ENCODE measurements at regions not wholly inside any gene's neighbourhood (a gene's known extent, or its start where the extent isn't known, plus 50 kb on each side); places are given as distances from the start of the nearest gene placed in this dataset.
A peak's percentile ranks its signal among the peaks of the same experiment; 100 is the strongest.

DNA sequence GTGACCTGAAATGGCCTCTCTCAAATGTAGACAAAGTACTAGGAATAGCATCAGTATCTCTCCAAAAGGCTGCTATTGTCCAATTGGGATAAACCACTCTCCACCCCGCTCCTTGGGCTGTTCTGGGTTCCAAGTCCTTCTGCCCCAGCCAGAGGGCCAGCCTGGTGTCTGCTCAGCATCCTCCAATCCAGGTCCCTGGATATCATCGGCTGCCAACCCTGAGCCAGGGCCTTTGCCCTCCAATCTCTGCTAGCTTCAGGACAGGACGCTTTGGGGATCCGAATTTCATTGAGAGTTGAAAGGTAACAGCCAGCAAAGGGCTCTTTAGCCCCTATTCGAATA is 119.3 kb upstream of the ADPGK start:
- no peak for DNase-seq (ENCODE audit: low read depth in 2 of 2)
- Histone ChIP-seq H3K4me2 (ENCODE audit: extremely low read depth, insufficient read depth, low read length) (peak overlapping the region; percentile 46), H3K4me3 (replicated peaks in 1 of 4; ENCODE audit: control extremely low read depth in 1 of 4, insufficient read depth in 1 of 4, low read depth in 3 of 4, low read length in 4 of 4) (no peak overlapping the region), H3K9ac (ENCODE audit: insufficient read depth, low read length) (no peak overlapping the region), H3K27ac (ENCODE audit: insufficient read depth, low read length) (no peak overlapping the region), H3K79me2 (ENCODE audit: control insufficient read depth, insufficient read depth, low read length) (no peaks in the 10 kb centered on the region), H2AFZ (ENCODE audit: low read length) (no peak overlapping the region), H3K9me3 (ENCODE audit: control insufficient read depth, insufficient read depth, low read depth, low read length) (no peaks in the 10 kb centered on the region), H3K4me1 (ENCODE audit: control insufficient read depth, extremely low read depth, insufficient read depth, low read length) (no peaks in the 10 kb centered on the region), H3K27me3 (ENCODE audit: control insufficient read depth, insufficient read depth, low read length) (no peaks in the 10 kb centered on the region), H4K20me1 (ENCODE audit: control insufficient read depth, extremely low read depth, insufficient read depth, low read length) (no peaks in the 10 kb centered on the region), H3K36me3 (ENCODE audit: control insufficient read depth, insufficient read depth, low read length) (no peaks in the 10 kb centered on the region)
- no peak for TF ChIP-seq EZH2 (IDR thresholded peaks at IDR 0.05; ENCODE audit: low read length, missing control alignments)
- TF ChIP-seq, protein P1, sequence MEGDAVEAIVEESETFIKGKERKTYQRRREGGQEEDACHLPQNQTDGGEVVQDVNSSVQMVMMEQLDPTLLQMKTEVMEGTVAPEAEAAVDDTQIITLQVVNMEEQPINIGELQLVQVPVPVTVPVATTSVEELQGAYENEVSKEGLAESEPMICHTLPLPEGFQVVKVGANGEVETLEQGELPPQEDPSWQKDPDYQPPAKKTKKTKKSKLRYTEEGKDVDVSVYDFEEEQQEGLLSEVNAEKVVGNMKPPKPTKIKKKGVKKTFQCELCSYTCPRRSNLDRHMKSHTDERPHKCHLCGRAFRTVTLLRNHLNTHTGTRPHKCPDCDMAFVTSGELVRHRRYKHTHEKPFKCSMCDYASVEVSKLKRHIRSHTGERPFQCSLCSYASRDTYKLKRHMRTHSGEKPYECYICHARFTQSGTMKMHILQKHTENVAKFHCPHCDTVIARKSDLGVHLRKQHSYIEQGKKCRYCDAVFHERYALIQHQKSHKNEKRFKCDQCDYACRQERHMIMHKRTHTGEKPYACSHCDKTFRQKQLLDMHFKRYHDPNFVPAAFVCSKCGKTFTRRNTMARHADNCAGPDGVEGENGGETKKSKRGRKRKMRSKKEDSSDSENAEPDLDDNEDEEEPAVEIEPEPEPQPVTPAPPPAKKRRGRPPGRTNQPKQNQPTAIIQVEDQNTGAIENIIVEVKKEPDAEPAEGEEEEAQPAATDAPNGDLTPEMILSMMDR (conservative IDR thresholded peaks at IDR 0.05 in 1 of 2, IDR thresholded peaks at IDR 0.05 in 1 of 2; ENCODE audit: low read depth in 1 of 2, low read length in 2 of 2) = no peak

DNA sequence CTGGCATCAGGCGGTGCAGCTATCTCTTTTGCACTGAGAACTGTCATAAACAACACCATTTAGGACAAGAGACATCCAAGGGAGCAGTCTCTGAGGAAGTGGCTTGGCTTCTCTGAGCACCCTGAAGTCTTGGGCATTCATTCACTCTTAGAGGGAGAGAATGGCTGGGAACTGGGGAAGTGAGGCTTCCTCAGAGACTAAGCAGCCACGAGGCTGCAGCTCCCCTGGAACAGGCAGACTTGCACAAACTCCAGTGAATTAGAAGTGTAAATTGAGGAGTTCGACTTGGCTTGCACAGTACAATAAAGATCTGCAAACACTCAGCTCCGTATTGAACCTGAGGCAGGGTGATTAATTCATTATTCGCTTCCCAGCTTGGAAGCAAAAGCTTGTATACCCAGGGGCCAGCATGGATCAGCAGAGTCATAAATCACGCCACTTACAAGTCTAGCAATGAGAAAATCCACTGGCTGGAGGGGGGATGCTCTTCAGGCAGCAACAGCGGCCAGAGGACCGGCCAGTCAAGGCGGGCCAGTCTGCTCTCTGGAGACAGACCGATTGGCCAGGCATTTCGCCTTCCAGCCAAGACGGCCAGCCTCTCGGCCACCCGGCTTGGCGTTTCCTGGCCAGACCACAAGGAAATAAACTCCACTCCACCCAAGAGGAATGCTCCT is 118.8 kb upstream of the ADPGK start:
- H3K27ac ChIP-seq (ENCODE audit: insufficient read depth, low read length) = no peak overlapping the region
- H3K4me1 ChIP-seq (ENCODE audit: control insufficient read depth, extremely low read depth, insufficient read depth, low read length) = no peaks in the 10 kb centered on the region
- H3K4me2 ChIP-seq (ENCODE audit: extremely low read depth, insufficient read depth, low read length) = peak overlapping the region; percentile 46
- TF ChIP-seq, protein P1 (conservative IDR thresholded peaks at IDR 0.05 in 1 of 2, IDR thresholded peaks at IDR 0.05 in 1 of 2; ENCODE audit: low read depth in 1 of 2, low read length in 2 of 2) = no peak
- no peak for TF ChIP-seq EZH2 (IDR thresholded peaks at IDR 0.05; ENCODE audit: low read length, missing control alignments)
- no peaks in the 10 kb centered on the region for H3K79me2 ChIP-seq (ENCODE audit: control insufficient read depth, insufficient read depth, low read length)
- H3K27me3 ChIP-seq (ENCODE audit: control insufficient read depth, insufficient read depth, low read length) = no peaks in the 10 kb centered on the region
- H3K4me3 ChIP-seq (replicated peaks in 1 of 4; ENCODE audit: control extremely low read depth in 1 of 4, insufficient read depth in 1 of 4, low read depth in 3 of 4, low read length in 4 of 4) = no peak overlapping the region
- H4K20me1 ChIP-seq (ENCODE audit: control insufficient read depth, extremely low read depth, insufficient read depth, low read length) = no peaks in the 10 kb centered on the region
- H3K9me3 ChIP-seq (ENCODE audit: control insufficient read depth, insufficient read depth, low read depth, low read length) = no peaks in the 10 kb centered on the region
- H2AFZ ChIP-seq (ENCODE audit: low read length) = no peak overlapping the region
- H3K36me3 ChIP-seq (ENCODE audit: control insufficient read depth, insufficient read depth, low read length) = no peaks in the 10 kb centered on the region
- peak; percentile 85 to 92 for DNase-seq (ENCODE audit: low read depth in 2 of 2)
- no peak overlapping the region for H3K9ac ChIP-seq (ENCODE audit: insufficient read depth, low read length)

DNA sequence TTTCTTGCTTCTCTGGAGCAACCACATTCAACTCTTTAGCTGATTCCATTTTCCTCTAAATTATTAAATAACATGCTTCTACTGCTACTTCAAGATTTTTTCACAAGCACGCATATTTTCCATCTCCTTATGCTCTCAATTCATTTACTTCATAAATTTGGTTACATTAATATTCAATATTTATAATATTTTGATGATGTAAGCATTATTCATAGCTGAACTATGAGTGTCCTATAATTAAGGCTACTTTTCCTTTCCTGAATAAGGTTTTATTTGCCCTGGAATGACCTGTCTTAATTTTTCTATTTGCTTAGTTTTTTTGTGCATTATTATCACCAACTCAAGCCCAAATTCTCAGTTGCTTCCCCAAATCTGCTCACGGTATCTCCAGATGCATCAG is 109.4 kb upstream of the ADPGK start:
- no peaks in the 10 kb centered on the region for H3K27me3 ChIP-seq (ENCODE audit: control insufficient read depth, insufficient read depth, low read length)
- H3K79me2 ChIP-seq (ENCODE audit: control insufficient read depth, insufficient read depth, low read length) = no peaks in the 10 kb centered on the region
- no peak overlapping the region for H2AFZ ChIP-seq (ENCODE audit: low read length)
- no peaks in the 10 kb centered on the region for H3K36me3 ChIP-seq (ENCODE audit: control insufficient read depth, insufficient read depth, low read length)
- TF ChIP-seq, protein P1 (conservative IDR thresholded peaks at IDR 0.05 in 1 of 2, IDR thresholded peaks at IDR 0.05 in 1 of 2; ENCODE audit: low read depth in 1 of 2, low read length in 2 of 2) = no peak
- TF ChIP-seq EZH2 (IDR thresholded peaks at IDR 0.05; ENCODE audit: low read length, missing control alignments) = no peak
- no peaks in the 10 kb centered on the region for H4K20me1 ChIP-seq (ENCODE audit: control insufficient read depth, extremely low read depth, insufficient read depth, low read length)
- H3K4me2 ChIP-seq (ENCODE audit: extremely low read depth, insufficient read depth, low read length) = no peak overlapping the region
- H3K27ac ChIP-seq (ENCODE audit: insufficient read depth, low read length) = no peak overlapping the region
- H3K4me1 ChIP-seq (ENCODE audit: control insufficient read depth, extremely low read depth, insufficient read depth, low read length) = no peaks in the 10 kb centered on the region
- H3K9me3 ChIP-seq (ENCODE audit: control insufficient read depth, insufficient read depth, low read depth, low read length) = no peaks in the 10 kb centered on the region
- H3K9ac ChIP-seq (ENCODE audit: insufficient read depth, low read length) = no peak overlapping the region
- no peak overlapping the region for H3K4me3 ChIP-seq (replicated peaks in 1 of 4; ENCODE audit: control extremely low read depth in 1 of 4, insufficient read depth in 1 of 4, low read depth in 3 of 4, low read length in 4 of 4)
- no peak for DNase-seq (ENCODE audit: low read depth in 2 of 2)
